IPS-15b (cell line): ENCODE measurements at regions not wholly inside any gene's neighbourhood (a gene's known extent, or its start where the extent isn't known, plus 50 kb on each side); places are given as distances from the start of the nearest gene placed in this dataset.
A peak's percentile ranks its signal among the peaks of the same experiment; 100 is the strongest.
"Not testable (repeated sequence)": the region's sequence is repeated elsewhere in the genome, so short reads cannot be mapped to it uniquely, and the experiment has no call there.

Experiments used
- H3K27me3 ChIP-seq: one replicate; pipeline ENCODE4 v1.6.1; 2013; ENCODE audit warnings: low read length; ENCODE audit not compliant: control insufficient read depth, insufficient read depth
- H3K36me3 ChIP-seq: one replicate; pipeline ENCODE4 v1.6.1; 2013; ENCODE audit warnings: low read length; ENCODE audit not compliant: control insufficient read depth, insufficient read depth
- H3K4me1 ChIP-seq: one replicate; pipeline ENCODE4 v1.6.1; 2013; ENCODE audit warnings: mild to moderate bottlenecking, low read length; ENCODE audit not compliant: control insufficient read depth, insufficient read depth
- H3K4me3 ChIP-seq: one replicate; pipeline ENCODE4 v1.5.1; 2013; ENCODE audit warnings: low read depth, low read length
- H3K9ac ChIP-seq: one replicate; pipeline ENCODE4 v1.6.1; 2013; ENCODE audit warnings: low read depth, mild to moderate bottlenecking, low read length
- H3K9me3 ChIP-seq: one replicate; pipeline ENCODE4 v1.6.1; 2013; ENCODE audit warnings: mild to moderate bottlenecking, low read length; ENCODE audit not compliant: control insufficient read depth, insufficient read depth

DNA sequence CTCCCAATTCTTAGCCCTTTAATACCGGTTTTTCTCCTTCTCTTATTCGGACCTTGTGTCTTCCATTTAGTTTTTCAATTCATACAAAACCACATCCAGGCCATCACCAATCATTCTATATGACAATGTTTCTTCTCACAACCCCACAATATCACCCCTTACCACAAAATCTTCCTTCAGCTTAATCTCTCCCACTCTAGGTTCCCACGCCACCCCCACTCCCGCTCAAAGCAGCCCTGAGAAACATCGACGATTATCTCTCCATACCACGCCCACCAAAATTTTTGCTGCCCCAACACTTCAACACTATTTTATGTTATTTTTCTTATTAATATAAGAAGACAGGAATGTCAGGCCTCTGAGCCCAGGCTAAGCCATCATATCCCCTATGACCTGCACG, 99.5 kb upstream of the PPM1J start:
- H3K4me3 ChIP-seq, H3K27me3 ChIP-seq, H3K36me3 ChIP-seq, H3K4me1 ChIP-seq, H3K9me3 ChIP-seq, H3K9ac ChIP-seq: not testable (repeated sequence)

DNA sequence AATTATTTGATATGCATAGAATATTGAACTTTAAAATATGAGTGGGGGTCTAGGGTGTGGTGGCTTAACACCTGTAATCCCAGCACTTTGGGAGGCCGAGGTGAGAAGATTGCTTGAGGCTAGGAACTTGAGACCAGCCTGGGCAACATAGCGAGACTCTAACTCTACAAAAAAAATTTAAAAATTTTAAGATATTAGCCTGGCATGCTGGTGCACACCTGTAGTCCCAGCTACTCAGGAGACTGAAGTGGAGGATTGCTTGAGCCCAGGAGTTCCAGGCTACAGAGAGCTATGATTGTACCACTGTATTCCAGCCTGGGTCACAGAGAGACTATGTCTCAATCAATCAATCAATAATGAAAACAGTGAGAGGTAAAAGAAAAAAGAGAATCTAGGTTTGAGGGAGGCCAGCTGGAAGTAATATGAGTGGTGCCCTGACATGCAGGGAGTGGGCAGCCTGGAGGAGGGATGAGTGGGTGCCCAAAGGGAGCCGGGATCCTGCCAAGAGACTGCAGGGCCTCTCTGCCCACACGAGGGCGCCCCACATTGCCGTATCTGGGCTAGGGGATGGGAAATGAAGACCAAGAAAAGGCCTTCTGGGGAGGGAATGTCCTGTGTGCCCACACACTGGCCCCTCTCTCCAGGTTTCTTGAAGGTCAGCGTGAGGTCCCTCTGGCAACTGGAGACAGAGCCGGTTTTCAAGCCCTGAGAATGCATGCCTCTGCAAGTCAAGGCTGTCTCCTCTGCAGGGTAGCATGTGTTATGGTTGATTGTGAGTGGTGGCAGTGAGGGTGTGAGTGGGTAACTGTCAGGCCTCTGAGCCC, 93.9 kb upstream of the PPM1J start:
- H3K36me3 ChIP-seq: no peaks in the 10 kb centered on the region
- no peak overlapping the region for H3K9ac ChIP-seq
- H3K4me1 ChIP-seq: peaks cover 7% of the 10 kb centered on the region
- H3K9me3 ChIP-seq: no peaks in the 10 kb centered on the region
- H3K27me3 ChIP-seq: no peaks in the 10 kb centered on the region
- no peak overlapping the region for H3K4me3 ChIP-seq

DNA sequence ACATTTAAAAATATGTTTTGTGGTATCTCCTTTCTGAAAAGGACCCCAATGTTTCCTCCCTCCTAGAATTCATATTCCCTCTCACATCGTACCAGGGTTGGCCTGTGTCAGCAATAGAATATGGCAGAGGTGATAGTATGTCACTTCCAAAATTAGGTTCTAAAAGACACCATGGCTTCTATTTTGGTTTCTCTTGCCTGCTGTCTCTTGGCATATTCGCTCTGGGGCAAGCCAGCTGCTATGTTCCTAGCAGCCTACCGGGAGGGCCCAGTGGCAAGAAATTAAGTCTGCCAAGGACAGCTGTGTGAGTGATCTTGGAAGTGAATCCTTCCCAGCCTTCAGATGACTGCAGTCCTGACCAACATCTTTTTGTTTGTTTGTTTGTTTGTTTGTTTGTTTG, 92.9 kb upstream of the PPM1J start:
- Histone ChIP-seq H3K4me3 (no peak overlapping the region), H3K4me1 (peaks cover 10% of the 10 kb centered on the region), H3K27me3 (no peaks in the 10 kb centered on the region), H3K36me3 (no peaks in the 10 kb centered on the region), H3K9ac (no peak overlapping the region), H3K9me3 (no peaks in the 10 kb centered on the region)

DNA sequence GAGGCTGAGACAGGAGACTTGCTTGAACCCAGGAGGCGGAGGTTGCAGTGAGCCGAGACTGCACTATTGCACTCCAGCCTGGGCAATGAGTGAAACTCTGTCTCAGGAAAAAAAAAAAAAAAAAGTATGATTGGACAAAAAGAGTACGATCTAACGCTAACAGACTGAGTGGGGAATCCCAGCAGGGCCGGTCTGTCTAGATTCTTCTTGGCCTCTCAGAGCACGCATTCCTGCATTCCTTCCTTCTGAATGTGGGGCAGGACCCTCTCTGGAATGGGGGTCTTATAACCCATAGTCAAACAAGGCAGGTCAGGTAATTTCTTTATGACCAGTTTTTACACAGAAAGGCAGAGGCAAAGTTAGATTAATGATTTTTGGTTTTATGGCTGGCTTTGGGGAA, 92.0 kb upstream of the PPM1J start:
- peaks cover 10% of the 10 kb centered on the region for H3K4me1 ChIP-seq
- no peaks in the 10 kb centered on the region for H3K9me3 ChIP-seq
- no peaks in the 10 kb centered on the region for H3K36me3 ChIP-seq
- no peaks in the 10 kb centered on the region for H3K27me3 ChIP-seq
- H3K4me3 ChIP-seq: no peak overlapping the region
- no peak overlapping the region for H3K9ac ChIP-seq

DNA sequence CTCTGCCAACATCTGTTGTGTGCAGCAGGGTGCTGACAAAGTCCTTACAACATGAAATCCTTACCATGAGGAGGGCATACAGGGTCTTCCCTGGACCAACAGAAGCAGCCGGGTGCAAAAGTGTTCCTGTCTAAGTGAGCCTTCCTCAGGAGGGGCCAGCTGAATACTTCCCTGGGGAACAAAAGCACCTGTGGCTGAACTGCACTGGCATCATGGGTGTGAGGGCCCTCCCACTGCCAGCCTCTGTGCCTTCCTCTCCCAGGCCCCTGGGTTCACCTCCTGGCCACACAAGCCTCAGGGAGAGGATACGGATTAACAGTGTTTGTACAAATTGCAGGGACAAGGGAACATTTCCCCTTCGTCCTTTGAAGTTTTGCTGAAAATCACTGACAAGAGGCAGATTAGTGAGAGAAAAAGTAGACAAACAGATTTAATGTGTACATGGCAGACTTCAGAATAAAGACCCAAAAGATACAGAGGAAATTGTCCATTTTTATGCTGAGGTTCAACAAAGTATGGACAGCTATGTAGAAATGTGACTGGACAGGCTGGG, 91.0 kb upstream of the PPM1J start:
- H3K9ac ChIP-seq: no peak overlapping the region
- no peaks in the 10 kb centered on the region for H3K9me3 ChIP-seq
- peaks cover 10% of the 10 kb centered on the region for H3K4me1 ChIP-seq
- H3K4me3 ChIP-seq: no peak overlapping the region
- H3K36me3 ChIP-seq: no peaks in the 10 kb centered on the region
- H3K27me3 ChIP-seq: no peaks in the 10 kb centered on the region

DNA sequence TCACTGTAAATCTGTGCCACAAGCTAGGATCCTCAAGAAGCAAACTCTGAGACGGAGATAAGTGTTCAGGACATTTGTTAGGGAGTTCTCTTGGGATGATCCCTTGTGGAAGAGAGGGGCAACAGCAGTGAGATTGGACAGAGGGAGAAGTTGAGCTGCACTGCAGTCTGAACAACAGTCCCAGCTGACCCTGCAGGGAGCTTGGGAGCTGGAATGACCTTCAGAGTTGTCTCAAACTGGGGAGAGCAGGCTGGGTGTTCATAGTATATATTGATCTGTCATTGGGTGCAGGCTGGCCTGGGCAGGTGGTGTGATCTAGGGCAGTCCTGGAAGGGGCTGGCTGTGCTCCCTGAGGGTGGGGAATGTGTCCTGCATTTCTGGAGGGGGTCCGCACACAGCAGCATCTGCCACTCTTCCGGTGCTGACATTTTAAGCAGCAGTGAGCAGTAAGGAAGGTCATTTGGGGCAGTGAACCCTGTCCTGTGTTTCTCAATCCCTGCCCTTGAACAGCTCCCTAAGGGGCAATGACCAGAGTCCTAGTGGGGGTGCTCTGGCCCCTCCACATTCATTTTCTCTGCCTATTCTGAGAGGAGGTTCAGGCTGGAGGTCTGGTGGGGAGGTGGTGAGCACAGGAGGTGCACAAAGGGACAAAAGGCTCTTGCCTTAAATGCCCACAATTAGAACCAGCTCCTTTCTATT, 90.2 kb upstream of the PPM1J start:
- H3K9ac ChIP-seq: no peak overlapping the region
- H3K36me3 ChIP-seq: no peaks in the 10 kb centered on the region
- no peaks in the 10 kb centered on the region for H3K27me3 ChIP-seq
- H3K4me1 ChIP-seq: peaks cover 10% of the 10 kb centered on the region
- H3K4me3 ChIP-seq: no peak overlapping the region
- no peaks in the 10 kb centered on the region for H3K9me3 ChIP-seq

DNA sequence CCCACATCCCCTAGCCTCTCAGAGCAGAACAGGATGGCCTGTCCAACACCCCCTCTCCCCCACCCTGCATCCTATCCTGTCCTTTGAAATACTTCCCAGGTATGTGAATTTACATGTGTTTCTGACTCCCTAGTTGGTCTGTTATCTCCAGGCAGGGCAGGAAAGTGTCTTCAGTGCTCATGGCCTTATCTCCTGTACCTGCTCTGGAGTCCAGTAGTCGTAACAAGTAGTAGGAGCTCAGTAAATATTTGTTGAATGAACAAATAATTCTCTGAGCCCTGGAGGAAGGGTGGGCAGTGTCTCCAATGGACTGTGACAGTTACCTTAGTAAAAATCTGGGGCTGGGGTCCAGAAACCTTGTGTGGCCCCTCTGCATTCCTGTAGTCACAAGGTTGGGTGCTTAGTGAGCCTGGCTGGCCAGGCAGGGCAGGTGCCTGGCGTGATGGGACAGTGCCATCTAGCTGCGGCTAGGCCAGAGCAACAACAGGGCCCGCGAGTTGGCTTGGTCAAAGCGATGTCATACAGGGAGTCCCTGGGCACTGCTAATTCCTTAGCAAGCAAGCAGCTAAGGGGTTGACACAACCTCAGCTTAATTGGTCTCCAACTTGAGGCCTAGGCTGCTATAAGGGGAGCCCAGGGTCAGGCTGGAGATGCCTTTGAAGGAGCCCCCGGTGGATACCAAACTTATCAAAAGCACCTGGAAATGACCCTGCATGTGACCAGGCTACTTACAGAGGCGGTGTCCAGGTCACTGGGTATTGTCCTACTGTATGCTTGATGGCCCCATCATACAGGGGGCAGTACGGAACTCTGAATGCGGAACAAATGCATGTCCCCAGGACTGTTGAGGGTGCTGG, 89.0 kb upstream of the PPM1J start:
- Histone ChIP-seq H3K9ac (no peak overlapping the region), H3K36me3 (no peaks in the 10 kb centered on the region), H3K9me3 (no peaks in the 10 kb centered on the region), H3K4me3 (no peak overlapping the region), H3K27me3 (no peaks in the 10 kb centered on the region), H3K4me1 (peaks cover 7% of the 10 kb centered on the region)

DNA sequence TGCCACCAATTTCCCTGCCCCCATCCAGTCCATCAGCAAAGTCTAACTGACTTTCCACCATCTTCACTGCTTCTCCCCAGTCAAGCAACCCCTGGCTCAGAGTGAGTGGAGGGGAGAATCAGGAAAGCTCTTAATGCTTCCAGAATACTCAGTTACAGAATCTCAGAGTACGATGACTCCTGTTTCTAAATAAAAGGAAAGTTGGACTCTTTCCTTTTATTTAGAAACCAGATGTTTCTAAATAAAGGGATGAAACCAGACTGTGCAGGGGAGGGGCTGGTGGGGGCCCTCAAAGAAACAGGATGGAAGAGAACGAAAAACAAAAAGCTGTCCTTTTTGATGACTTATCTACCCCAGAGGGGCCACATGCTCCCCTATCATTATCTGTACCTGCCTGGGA, 85.2 kb upstream of the PPM1J start:
- no peaks in the 10 kb centered on the region for H3K27me3 ChIP-seq
- no peaks in the 10 kb centered on the region for H3K36me3 ChIP-seq
- peaks cover 14% of the 10 kb centered on the region for H3K4me1 ChIP-seq
- no peaks in the 10 kb centered on the region for H3K9me3 ChIP-seq
- H3K9ac ChIP-seq: no peak overlapping the region
- no peak overlapping the region for H3K4me3 ChIP-seq

DNA sequence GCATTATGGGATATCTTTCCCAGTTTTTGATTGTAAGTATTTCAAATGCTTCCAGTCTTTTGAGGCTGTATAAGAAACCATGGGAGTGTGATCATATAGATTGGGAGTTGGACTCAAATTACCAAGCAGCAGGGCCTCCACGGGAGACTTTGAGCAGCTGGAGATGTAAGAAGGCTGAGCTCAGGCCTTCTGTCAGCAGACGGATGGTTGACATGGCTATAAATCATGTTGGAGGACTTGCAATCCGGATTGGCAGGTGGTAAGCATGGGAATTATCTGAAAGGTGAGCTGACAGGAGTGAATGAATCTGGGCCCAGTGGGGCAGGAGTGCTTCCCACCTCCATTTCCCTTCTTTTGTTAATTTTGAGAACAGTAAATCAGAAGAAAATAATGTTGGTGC, 83.2 kb upstream of the PPM1J start:
- no peaks in the 10 kb centered on the region for H3K27me3 ChIP-seq
- H3K36me3 ChIP-seq: no peaks in the 10 kb centered on the region
- H3K9ac ChIP-seq: no peak overlapping the region
- no peak overlapping the region for H3K4me3 ChIP-seq
- no peaks in the 10 kb centered on the region for H3K9me3 ChIP-seq
- H3K4me1 ChIP-seq: peaks cover 24% of the 10 kb centered on the region

DNA sequence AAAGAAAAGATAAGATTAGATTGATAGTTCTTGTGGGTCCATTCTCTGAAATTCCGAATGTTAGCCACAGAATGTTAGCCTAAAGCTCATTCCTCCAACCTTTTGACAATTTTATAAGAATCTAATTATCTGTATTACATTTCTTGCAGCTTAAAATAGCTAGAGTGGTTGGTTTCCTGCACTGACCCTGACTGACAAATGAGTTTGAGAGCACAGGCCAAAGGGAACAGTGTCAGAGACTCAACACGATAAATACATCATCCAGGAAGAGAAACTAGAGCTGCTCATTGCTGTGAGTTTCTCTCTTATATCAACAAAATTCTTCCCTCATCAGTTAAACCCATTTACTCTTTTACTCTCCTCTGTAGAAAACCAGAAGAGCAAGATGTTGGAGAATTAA, 82.1 kb upstream of the PPM1J start:
- H3K27me3 ChIP-seq: no peaks in the 10 kb centered on the region
- no peak overlapping the region for H3K4me3 ChIP-seq
- peaks cover 26% of the 10 kb centered on the region for H3K4me1 ChIP-seq
- H3K9me3 ChIP-seq: no peaks in the 10 kb centered on the region
- no peaks in the 10 kb centered on the region for H3K36me3 ChIP-seq
- no peak overlapping the region for H3K9ac ChIP-seq

DNA sequence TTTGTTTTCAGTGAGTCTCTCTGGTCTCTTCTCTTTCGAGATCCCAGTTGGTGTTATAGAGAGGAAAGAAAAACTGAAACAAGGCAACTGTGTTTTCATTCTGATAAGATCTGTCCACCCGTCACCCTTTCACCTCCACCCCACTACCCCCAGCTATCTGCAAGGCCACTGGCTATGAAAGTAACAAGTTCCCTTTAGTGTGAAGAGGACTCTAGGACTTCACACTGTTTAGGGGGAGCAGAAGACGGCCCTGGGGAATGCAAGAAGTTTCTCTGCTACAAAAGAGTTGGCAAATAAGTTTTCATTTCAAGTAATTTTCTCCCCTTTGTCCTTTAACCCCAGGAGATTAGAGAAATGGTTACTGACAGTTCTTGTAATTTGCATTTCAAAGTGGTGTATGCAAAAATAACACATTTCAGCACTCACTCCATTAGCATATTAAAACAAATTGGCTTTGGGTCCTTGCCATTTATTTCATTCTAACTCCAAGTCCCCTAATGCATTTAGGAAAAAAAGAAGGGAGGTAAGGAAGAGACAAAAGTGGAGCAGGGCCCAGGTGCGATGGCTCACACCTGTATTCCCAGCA, 79.6 kb upstream of the PPM1J start:
- H3K9me3 ChIP-seq: no peaks in the 10 kb centered on the region
- no peaks in the 10 kb centered on the region for H3K27me3 ChIP-seq
- no peaks in the 10 kb centered on the region for H3K36me3 ChIP-seq
- H3K4me1 ChIP-seq: peaks cover 38% of the 10 kb centered on the region
- H3K4me3 ChIP-seq: no peak overlapping the region
- H3K9ac ChIP-seq: peak overlapping the region; percentile 0
